HEK293 (cell line): ENCODE measurements at regions not wholly inside any gene's neighbourhood (a gene's known extent, or its start where the extent isn't known, plus 50 kb on each side); places are given as distances from the start of the nearest gene placed in this dataset.

Source experiments
- CTCF ChIA-PET: fragments of 350-600 bp; formaldehyde crosslinking; extraction: SDS; loops from one replicate; lab custom pipeline; 2021; ENCODE audit warnings: antibody characterized with exemption; lab: Yijun Ruan, JAX
- POLR2A ChIA-PET: fragments of 300-600 bp; formaldehyde crosslinking; extraction: SDS; loops from one replicate; lab custom pipeline; 2020; ENCODE audit warnings: antibody characterized with exemption, inconsistent platforms; lab: Yijun Ruan, JAX
- H3K27ac ChIP-seq: fragments of 200-500 bp; sonication (Bioruptor generic); 2 replicates; pipeline ENCODE4 v1.5.1; 2014; ENCODE audit warnings: low read depth, low read length, control low read depth, inconsistent platforms; ENCODE audit errors: extremely low read depth
- H3K36me3 ChIP-seq, 2 experiments: fragments of 200-500 bp in 1 of 2; sonication (Bioruptor generic) in 1 of 2; 1 replicate in 1 of 2; 2 replicates in 1 of 2; pipeline ENCODE4 v1.5.1; 2014 to 2017; ENCODE audit warnings: inconsistent platforms in 2 of 2, low read length in 2 of 2; ENCODE audit not compliant: control insufficient read depth in 2 of 2, insufficient read depth in 1 of 2
- H3K4me1 ChIP-seq: fragments of 200-500 bp; sonication (Bioruptor generic); 2 replicates; pipeline ENCODE4 v1.5.1; 2014; ENCODE audit warnings: mild to moderate bottlenecking, low read length, inconsistent platforms; ENCODE audit not compliant: control insufficient read depth, insufficient read depth
- H3K4me3 ChIP-seq: 2 replicates; pipeline ENCODE4 v1.5.1; 2011; ENCODE audit warnings: low read depth, mild to moderate bottlenecking, control low read depth, low read length, moderate library complexity
- H3K9me3 ChIP-seq: fragments of 200-500 bp; sonication (Bioruptor generic); 2 replicates; pipeline ENCODE4 v1.5.1; 2014; ENCODE audit warnings: low read depth, low read length, inconsistent platforms; ENCODE audit not compliant: control insufficient read depth, insufficient read depth
- KLF8 ChIP-seq: fragments of 450-650 bp; formaldehyde crosslinking; IDR thresholded peaks from 2 replicates; pipeline ENCODE4 v1.5.1; 2016; ENCODE audit warnings: missing biosample characterization, missing genetic modification characterization
- KLF9 ChIP-seq: fragments of 450-650 bp; formaldehyde crosslinking; IDR thresholded peaks from 2 replicates; pipeline ENCODE4 v1.5.1; 2016; ENCODE audit warnings: missing biosample characterization, missing genetic modification characterization, low read depth
- SALL2 ChIP-seq: fragments of 450-650 bp; formaldehyde crosslinking; IDR thresholded peaks from 2 replicates; pipeline ENCODE4 v1.5.0; 2017; ENCODE audit warnings: missing biosample characterization, mild to moderate bottlenecking, missing genetic modification characterization, borderline replicate concordance
- SP2 ChIP-seq: fragments of 450-650 bp; formaldehyde crosslinking; IDR thresholded peaks from 2 replicates; pipeline ENCODE4 v1.5.1; 2016; ENCODE audit warnings: missing biosample characterization, missing genetic modification characterization
- SP7 ChIP-seq: fragments of 450-650 bp; formaldehyde crosslinking; IDR thresholded peaks from 2 replicates; pipeline ENCODE4 v1.5.1; 2016; ENCODE audit warnings: missing biosample characterization, missing genetic modification characterization
- WT1 ChIP-seq: fragments of 450-650 bp; formaldehyde crosslinking; IDR thresholded peaks from 2 replicates; pipeline ENCODE4 v1.5.1; 2016; ENCODE audit warnings: missing biosample characterization, missing genetic modification characterization
- ZBTB21 ChIP-seq: fragments of 450-650 bp; formaldehyde crosslinking; IDR thresholded peaks from 2 replicates; pipeline ENCODE4 v1.5.1; 2017; ENCODE audit warnings: missing biosample characterization, missing genetic modification characterization
- ZFHX2 ChIP-seq: fragments of 450-650 bp; formaldehyde crosslinking; conservative IDR thresholded peaks from 2 replicates; pipeline ENCODE4 v1.5.1; 2016; ENCODE audit warnings: missing biosample characterization, missing genetic modification characterization
- ZNF138 ChIP-seq: fragments of 450-650 bp; formaldehyde crosslinking; IDR thresholded peaks from 2 replicates; pipeline ENCODE4 v1.5.1; 2016; ENCODE audit warnings: missing biosample characterization, missing genetic modification characterization, borderline replicate concordance
- ZNF16 ChIP-seq: fragments of 450-650 bp; formaldehyde crosslinking; IDR thresholded peaks from 2 replicates; pipeline ENCODE4 v1.5.1; 2016; ENCODE audit warnings: low read depth, missing biosample characterization, missing genetic modification characterization
- ZNF2 ChIP-seq: fragments of 450-650 bp; formaldehyde crosslinking; IDR thresholded peaks from 2 replicates; pipeline ENCODE4 v1.5.1; 2016; ENCODE audit warnings: missing biosample characterization, missing genetic modification characterization
- ZNF394 ChIP-seq: fragments of 450-650 bp; formaldehyde crosslinking; IDR thresholded peaks from 2 replicates; pipeline ENCODE4 v1.5.1; 2016; ENCODE audit warnings: missing biosample characterization, missing genetic modification characterization, mild to moderate bottlenecking, moderate library complexity, borderline replicate concordance
- ZNF521 ChIP-seq: fragments of 450-650 bp; formaldehyde crosslinking; IDR thresholded peaks from 2 replicates; pipeline ENCODE4 v1.5.1; 2017; ENCODE audit warnings: missing biosample characterization, mild to moderate bottlenecking, missing genetic modification characterization
- ZNF623 ChIP-seq: fragments of 450-650 bp; formaldehyde crosslinking; IDR thresholded peaks from 2 replicates; pipeline ENCODE4 v1.5.1; 2016; ENCODE audit warnings: missing biosample characterization, missing genetic modification characterization
- ZNF658 ChIP-seq: fragments of 450-650 bp; formaldehyde crosslinking; IDR thresholded peaks from 2 replicates; pipeline ENCODE4; 2016; ENCODE audit warnings: missing biosample characterization, missing genetic modification characterization
- ZNF660 ChIP-seq: fragments of 450-650 bp; IDR thresholded peaks from 2 replicates; pipeline ENCODE4 v1.5.1; 2018; ENCODE audit warnings: missing biosample characterization, mild to moderate bottlenecking, missing genetic modification characterization
- TF ChIP-seq, protein P1 (sequence below): fragments of 450-650 bp; formaldehyde crosslinking; IDR thresholded peaks from 2 replicates; pipeline ENCODE4 v1.5.1; 2016; ENCODE audit warnings: missing biosample characterization, missing genetic modification characterization
- TF ChIP-seq, protein P2 (sequence below): fragments of 450-650 bp; formaldehyde crosslinking; IDR thresholded peaks from 2 replicates; pipeline ENCODE4 v1.5.1; 2016; ENCODE audit warnings: missing biosample characterization, missing genetic modification characterization
- TF ChIP-seq, protein P3 (sequence below): fragments of 450-650 bp; formaldehyde crosslinking; IDR thresholded peaks from 2 replicates; pipeline ENCODE4 v1.5.1; 2016; ENCODE audit warnings: missing biosample characterization, missing genetic modification characterization
- TF ChIP-seq, protein P4 (sequence below): fragments of 450-650 bp; formaldehyde crosslinking; IDR thresholded peaks from 2 replicates; pipeline ENCODE4 v1.5.1; 2017; ENCODE audit warnings: missing biosample characterization, missing genetic modification characterization
- TF ChIP-seq, protein P5 (sequence below): fragments of 450-650 bp; formaldehyde crosslinking; conservative IDR thresholded peaks from 2 replicates; pipeline ENCODE4 v1.5.1; 2016; ENCODE audit warnings: low read depth, missing biosample characterization, missing genetic modification characterization

DNA sequence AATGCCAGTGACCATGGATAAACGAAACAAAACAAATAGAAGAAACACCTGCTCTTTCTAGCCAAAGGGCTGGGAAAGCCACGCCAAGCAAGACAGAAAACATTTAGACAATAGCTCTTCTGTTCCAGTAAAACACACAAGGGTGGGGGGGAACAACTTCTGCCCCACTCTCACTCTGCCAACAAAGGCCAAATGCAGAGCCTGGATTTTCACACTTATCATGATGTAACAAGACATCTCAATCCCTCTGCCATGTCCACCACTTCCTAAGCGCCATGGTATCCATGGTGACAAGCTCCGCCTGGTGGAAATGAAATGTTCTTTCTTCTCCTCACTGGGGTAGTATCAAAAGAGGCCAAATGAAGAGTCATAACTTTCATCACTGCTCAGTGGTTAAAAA lies 60.6 kb downstream of the DRD1 start (continued):
- TF ChIP-seq, protein P1, sequence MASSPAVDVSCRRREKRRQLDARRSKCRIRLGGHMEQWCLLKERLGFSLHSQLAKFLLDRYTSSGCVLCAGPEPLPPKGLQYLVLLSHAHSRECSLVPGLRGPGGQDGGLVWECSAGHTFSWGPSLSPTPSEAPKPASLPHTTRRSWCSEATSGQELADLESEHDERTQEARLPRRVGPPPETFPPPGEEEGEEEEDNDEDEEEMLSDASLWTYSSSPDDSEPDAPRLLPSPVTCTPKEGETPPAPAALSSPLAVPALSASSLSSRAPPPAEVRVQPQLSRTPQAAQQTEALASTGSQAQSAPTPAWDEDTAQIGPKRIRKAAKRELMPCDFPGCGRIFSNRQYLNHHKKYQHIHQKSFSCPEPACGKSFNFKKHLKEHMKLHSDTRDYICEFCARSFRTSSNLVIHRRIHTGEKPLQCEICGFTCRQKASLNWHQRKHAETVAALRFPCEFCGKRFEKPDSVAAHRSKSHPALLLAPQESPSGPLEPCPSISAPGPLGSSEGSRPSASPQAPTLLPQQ (tag by site-specific recombination) = no peak
- TF ChIP-seq ZNF623 (tag by site-specific recombination) (no peak), ZNF521 (tag by site-specific recombination) (no peak)

DNA sequence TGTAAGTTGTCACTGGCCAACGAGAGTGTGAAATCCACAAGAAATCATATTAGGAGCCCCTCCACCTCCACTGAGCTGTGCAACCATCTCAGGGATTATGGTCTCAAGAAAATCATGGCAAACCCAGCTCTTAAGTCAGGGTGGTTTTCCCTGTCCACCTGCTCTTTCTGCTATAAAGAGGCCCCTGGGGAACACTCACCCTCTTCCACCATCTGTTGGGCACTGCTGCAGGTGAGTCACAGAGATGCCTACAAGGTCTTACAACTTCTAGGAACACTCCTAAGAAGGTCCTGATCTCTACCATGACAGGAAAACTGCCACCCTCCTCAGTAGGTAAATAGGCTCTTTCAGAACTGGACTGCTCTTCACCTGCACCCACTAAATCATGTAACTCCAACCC lies 61.8 kb downstream of the DRD1 start:
- H3K4me3 ChIP-seq = no peak overlapping the region
- ChIA-PET POLR2A (no interaction called here), CTCF (interaction anchor here (0.6 to 0.9 kb wide), 3 partner anchors 13 to 174 kb away, joined by 3 to 5 read pairs (median 3); no protein-coding TSS in a partner anchor)
- no peak overlapping the region for H3K27ac ChIP-seq
- peaks cover 25% of the 10 kb centered on the region for H3K4me1 ChIP-seq
- no peaks in the 10 kb centered on the region for H3K9me3 ChIP-seq
- no peaks in the 10 kb centered on the region for H3K36me3 ChIP-seq
- TF ChIP-seq, protein P2, sequence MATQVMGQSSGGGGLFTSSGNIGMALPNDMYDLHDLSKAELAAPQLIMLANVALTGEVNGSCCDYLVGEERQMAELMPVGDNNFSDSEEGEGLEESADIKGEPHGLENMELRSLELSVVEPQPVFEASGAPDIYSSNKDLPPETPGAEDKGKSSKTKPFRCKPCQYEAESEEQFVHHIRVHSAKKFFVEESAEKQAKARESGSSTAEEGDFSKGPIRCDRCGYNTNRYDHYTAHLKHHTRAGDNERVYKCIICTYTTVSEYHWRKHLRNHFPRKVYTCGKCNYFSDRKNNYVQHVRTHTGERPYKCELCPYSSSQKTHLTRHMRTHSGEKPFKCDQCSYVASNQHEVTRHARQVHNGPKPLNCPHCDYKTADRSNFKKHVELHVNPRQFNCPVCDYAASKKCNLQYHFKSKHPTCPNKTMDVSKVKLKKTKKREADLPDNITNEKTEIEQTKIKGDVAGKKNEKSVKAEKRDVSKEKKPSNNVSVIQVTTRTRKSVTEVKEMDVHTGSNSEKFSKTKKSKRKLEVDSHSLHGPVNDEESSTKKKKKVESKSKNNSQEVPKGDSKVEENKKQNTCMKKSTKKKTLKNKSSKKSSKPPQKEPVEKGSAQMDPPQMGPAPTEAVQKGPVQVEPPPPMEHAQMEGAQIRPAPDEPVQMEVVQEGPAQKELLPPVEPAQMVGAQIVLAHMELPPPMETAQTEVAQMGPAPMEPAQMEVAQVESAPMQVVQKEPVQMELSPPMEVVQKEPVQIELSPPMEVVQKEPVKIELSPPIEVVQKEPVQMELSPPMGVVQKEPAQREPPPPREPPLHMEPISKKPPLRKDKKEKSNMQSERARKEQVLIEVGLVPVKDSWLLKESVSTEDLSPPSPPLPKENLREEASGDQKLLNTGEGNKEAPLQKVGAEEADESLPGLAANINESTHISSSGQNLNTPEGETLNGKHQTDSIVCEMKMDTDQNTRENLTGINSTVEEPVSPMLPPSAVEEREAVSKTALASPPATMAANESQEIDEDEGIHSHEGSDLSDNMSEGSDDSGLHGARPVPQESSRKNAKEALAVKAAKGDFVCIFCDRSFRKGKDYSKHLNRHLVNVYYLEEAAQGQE = no peak
- no peak for TF ChIP-seq ZFHX2 (tag by site-specific recombination)

DNA sequence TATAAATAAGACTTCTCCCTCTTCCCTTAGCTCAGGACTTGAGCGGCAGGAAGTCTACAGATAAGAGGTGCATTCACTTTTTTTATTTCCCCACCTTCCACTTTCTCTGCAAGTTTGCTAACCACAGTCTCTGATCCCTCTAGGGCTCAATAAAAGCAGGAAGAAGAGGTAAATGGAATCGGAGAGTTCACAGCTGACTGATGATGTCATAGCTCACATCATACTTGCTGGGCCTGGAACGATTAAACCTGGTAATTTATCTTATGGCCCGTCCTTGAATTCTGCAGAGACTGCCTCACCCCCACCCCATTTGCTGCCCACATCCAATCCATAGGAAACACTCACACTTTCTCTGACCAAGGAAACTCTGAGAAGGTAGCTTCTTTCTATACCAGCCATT lies 62.9 kb downstream of the DRD1 start:
- POLR2A ChIA-PET = no interaction called here
- Histone ChIP-seq H3K27ac (no peak overlapping the region), H3K4me3 (no peak overlapping the region), H3K36me3 (no peaks in the 10 kb centered on the region), H3K9me3 (no peaks in the 10 kb centered on the region), H3K4me1 (peaks cover 25% of the 10 kb centered on the region)
- CTCF ChIA-PET = interaction anchor here (0.6 to 0.9 kb wide), 4 partner anchors 14 to 79 kb away, joined by 3 to 4 read pairs (median 4); no protein-coding TSS in a partner anchor
- TF ChIP-seq, protein P3, sequence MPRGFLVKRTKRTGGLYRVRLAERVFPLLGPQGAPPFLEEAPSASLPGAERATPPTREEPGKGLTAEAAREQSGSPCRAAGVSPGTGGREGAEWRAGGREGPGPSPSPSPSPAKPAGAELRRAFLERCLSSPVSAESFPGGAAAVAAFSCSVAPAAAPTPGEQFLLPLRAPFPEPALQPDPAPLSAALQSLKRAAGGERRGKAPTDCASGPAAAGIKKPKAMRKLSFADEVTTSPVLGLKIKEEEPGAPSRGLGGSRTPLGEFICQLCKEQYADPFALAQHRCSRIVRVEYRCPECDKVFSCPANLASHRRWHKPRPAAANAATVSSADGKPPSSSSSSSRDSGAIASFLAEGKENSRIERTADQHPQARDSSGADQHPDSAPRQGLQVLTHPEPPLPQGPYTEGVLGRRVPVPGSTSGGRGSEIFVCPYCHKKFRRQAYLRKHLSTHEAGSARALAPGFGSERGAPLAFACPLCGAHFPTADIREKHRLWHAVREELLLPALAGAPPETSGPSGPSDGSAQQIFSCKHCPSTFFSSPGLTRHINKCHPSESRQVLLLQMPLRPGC (tag by site-specific recombination) = 0 out of 2 replicates have a peak, but pooled peaks have one; percentile 40
- TF ChIP-seq ZNF658 (tag by site-specific recombination) (no peak), ZNF660 (tag by site-specific recombination) (0 out of 2 replicates have a peak, but pooled peaks have one; percentile 19), WT1 (tag by site-specific recombination) (no peak), ZBTB21 (peak; percentile 91; the same call in 1 of the 2 replicates), SP2 (tag by site-specific recombination) (0 out of 2 replicates have a peak, but pooled peaks have one; percentile 16), ZNF2 (tag by site-specific recombination) (no peak), KLF8 (peak; percentile 30; the same call in 1 of the 2 replicates), ZNF138 (tag by site-specific recombination) (no peak), KLF9 (tag by site-specific recombination) (no peak), SALL2 (no peak), SP7 (tag by site-specific recombination) (peak; percentile 87), ZNF16 (no peak), ZNF394 (peak; percentile 26; the same call in 1 of the 2 replicates)
- TF ChIP-seq, protein P4, sequence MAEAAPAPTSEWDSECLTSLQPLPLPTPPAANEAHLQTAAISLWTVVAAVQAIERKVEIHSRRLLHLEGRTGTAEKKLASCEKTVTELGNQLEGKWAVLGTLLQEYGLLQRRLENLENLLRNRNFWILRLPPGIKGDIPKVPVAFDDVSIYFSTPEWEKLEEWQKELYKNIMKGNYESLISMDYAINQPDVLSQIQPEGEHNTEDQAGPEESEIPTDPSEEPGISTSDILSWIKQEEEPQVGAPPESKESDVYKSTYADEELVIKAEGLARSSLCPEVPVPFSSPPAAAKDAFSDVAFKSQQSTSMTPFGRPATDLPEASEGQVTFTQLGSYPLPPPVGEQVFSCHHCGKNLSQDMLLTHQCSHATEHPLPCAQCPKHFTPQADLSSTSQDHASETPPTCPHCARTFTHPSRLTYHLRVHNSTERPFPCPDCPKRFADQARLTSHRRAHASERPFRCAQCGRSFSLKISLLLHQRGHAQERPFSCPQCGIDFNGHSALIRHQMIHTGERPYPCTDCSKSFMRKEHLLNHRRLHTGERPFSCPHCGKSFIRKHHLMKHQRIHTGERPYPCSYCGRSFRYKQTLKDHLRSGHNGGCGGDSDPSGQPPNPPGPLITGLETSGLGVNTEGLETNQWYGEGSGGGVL (tag by site-specific recombination) = peak; percentile 43; the same call in 1 of the 2 replicates
- TF ChIP-seq, protein P5, sequence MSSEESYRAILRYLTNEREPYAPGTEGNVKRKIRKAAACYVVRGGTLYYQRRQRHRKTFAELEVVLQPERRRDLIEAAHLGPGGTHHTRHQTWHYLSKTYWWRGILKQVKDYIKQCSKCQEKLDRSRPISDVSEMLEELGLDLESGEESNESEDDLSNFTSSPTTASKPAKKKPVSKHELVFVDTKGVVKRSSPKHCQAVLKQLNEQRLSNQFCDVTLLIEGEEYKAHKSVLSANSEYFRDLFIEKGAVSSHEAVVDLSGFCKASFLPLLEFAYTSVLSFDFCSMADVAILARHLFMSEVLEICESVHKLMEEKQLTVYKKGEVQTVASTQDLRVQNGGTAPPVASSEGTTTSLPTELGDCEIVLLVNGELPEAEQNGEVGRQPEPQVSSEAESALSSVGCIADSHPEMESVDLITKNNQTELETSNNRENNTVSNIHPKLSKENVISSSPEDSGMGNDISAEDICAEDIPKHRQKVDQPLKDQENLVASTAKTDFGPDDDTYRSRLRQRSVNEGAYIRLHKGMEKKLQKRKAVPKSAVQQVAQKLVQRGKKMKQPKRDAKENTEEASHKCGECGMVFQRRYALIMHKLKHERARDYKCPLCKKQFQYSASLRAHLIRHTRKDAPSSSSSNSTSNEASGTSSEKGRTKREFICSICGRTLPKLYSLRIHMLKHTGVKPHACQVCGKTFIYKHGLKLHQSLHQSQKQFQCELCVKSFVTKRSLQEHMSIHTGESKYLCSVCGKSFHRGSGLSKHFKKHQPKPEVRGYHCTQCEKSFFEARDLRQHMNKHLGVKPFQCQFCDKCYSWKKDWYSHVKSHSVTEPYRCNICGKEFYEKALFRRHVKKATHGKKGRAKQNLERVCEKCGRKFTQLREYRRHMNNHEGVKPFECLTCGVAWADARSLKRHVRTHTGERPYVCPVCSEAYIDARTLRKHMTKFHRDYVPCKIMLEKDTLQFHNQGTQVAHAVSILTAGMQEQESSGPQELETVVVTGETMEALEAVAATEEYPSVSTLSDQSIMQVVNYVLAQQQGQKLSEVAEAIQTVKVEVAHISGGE (tag by site-specific recombination) = no peak
